Lower lobe of right lung (tissue), 2 donors: ENCODE measurements at regions not wholly inside any gene's neighbourhood (a gene's known extent, or its start where the extent isn't known, plus 50 kb on each side); places are given as distances from the start of the nearest gene placed in this dataset.

Source experiments
- ATAC-seq, 2 donors: fragments of 200-7000 bp; cut with Tn5 transposase; one replicate each; pipeline ENCODE4 v1.9.1; 2020 to 2022; ENCODE audit warnings: mild to moderate bottlenecking in 2 of 2, moderate library complexity in 2 of 2
- DNase-seq: peaks from one replicate; pipeline ENCODE4 v3.0.0-alpha.2; 2020
- H3K27ac ChIP-seq: fragments of 200-600 bp; one replicate; pipeline ENCODE4 v1.8.0; 2022
- H3K27me3 ChIP-seq: fragments of 200-600 bp; one replicate; pipeline ENCODE4 v1.8.0; 2022; ENCODE audit warnings: low read depth
- H3K36me3 ChIP-seq: fragments of 200-600 bp; one replicate; pipeline ENCODE4 v1.8.0; 2022; ENCODE audit warnings: mild to moderate bottlenecking
- H3K4me1 ChIP-seq: fragments of 200-600 bp; one replicate; pipeline ENCODE4 v1.8.0; 2022
- H3K4me3 ChIP-seq: fragments of 200-600 bp; one replicate; pipeline ENCODE4 v1.8.0; 2022; ENCODE audit warnings: mild to moderate bottlenecking
- H3K9me3 ChIP-seq: fragments of 200-600 bp; one replicate; pipeline ENCODE4 v1.8.0; 2022
- CTCF ChIP-seq: fragments of 200-600 bp; IDR thresholded peaks from one replicate; pipeline ENCODE4 v1.8.0; 2022; ENCODE audit warnings: antibody characterized with exemption, mild to moderate bottlenecking
- intact Hi-C: fragments of 100-400 bp; cut with DNase I; formaldehyde crosslinking; loops from one replicate; pipeline ENCODE4 v1.11.0; 2022
- donor health status: DM: no; HTN: yes; CAD: no; lungs with severe emphysema.

- DNase-seq (no peak), ATAC-seq (no peak)
- Histone ChIP-seq H3K36me3 (no peaks in the 10 kb centered on the region), H3K4me3 (no peak overlapping the region), H3K27me3 (no peaks in the 10 kb centered on the region), H3K9me3 (no peaks in the 10 kb centered on the region), H3K27ac (no peak overlapping the region), H3K4me1 (no peaks in the 10 kb centered on the region)
- TF ChIP-seq CTCF, result no peak
- intact Hi-C loops, result no loop called here
Observed at GRCh38 chr14:59087711-59088110, 100.8 kb upstream of the DAAM1 start.

DNA sequence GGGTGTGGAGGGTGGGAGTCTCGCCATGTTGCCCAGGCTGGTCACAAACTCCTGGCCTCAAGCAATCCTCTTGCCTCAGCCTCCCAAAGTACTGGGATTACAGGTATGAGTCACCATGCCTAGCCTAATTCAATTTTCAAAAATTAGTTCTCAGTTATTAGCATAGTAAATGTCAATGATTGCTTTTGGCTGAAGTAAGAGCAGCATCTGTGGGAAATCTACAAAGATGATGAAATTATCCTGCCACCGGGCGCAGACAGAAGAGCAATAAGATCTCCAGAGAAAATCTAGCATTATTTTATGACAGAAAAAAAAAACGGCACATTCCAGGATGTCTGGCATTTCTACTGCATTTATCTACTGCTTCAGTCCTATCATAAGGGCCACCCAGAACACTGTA is 97.9 kb upstream of the DAAM1 start:
- Histone ChIP-seq H3K27me3 (no peaks in the 10 kb centered on the region), H3K36me3 (no peaks in the 10 kb centered on the region), H3K4me1 (no peaks in the 10 kb centered on the region), H3K27ac (no peak overlapping the region), H3K9me3 (no peaks in the 10 kb centered on the region), H3K4me3 (no peak overlapping the region)
- intact Hi-C loops, result no loop called here
- DNase-seq (no peak), ATAC-seq (no peak)
- no peak for TF ChIP-seq CTCF

DNA sequence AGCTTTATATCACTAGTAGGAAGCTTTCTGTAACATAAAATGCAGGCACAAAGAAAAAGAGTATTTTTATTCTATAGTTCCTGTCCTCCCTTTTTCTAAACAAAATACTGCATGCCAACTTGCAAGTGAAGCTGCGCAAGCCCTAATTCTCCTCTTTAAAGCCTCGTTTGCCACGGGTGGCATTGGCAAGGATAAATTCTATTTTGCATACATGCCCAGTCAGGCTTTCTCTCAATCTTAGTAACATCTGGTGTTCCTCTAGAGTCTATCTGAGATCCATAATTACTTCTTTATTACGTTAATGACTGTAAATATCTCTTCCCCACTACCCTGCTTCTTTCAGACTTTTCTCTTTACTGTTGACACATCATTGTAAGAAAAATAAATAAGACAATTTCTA is 97.1 kb upstream of the DAAM1 start:
- H3K4me1 ChIP-seq, result no peaks in the 10 kb centered on the region
- H3K27ac ChIP-seq, result no peak overlapping the region
- ATAC-seq (no peak), DNase-seq (no peak)
- H3K27me3 ChIP-seq, result no peaks in the 10 kb centered on the region
- intact Hi-C loops, result no loop called here
- no peak for TF ChIP-seq CTCF
- H3K36me3 ChIP-seq, result no peaks in the 10 kb centered on the region
- no peaks in the 10 kb centered on the region for H3K9me3 ChIP-seq
- no peak overlapping the region for H3K4me3 ChIP-seq

DNA sequence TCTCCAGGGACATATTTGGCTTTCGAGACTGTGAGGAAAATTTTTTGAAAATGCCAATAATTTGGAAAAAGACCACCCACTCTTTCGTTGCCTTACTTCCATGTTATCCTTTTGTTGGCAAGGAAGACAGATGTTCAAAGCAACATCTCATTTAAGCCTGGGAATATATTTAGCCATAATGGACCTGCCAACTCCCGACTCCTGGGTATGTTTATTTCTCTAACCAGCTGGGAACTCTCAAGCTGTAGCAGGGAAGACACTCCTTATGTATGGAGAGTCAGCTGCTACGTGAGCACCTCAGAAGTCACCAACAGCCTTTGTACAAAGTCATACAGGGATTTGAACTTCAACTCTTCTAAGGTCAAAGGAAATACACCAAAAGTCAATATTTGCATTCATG is 96.5 kb upstream of the DAAM1 start:
- ATAC-seq (no peak), DNase-seq (no peak)
- intact Hi-C loops, result no loop called here
- Histone ChIP-seq H3K4me1 (no peaks in the 10 kb centered on the region), H3K9me3 (no peaks in the 10 kb centered on the region), H3K4me3 (no peak overlapping the region), H3K36me3 (no peaks in the 10 kb centered on the region), H3K27me3 (no peaks in the 10 kb centered on the region), H3K27ac (no peak overlapping the region)
- no peak for TF ChIP-seq CTCF

DNA sequence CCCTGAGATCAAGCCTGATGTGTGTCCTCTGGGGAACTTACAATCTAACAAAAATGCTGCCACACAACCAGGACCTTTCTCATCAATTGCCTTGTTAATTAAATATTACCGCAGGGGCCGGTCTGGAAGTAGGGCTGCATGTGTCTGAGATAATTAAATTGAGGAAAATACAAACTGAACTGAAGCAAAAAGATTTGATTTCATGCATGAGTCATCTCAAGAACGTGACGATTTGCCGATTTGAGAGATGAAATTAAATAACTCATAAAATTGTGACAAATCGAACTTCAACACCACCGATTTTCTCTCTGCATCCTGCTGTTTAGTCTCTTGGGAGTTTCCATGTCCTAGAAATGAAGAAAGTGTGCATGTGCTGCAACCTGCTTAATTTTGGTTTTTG is 94.6 kb upstream of the DAAM1 start:
- no peaks in the 10 kb centered on the region for H3K9me3 ChIP-seq
- intact Hi-C loops, result no loop called here
- H3K4me3 ChIP-seq, result no peak overlapping the region
- no peaks in the 10 kb centered on the region for H3K27me3 ChIP-seq
- H3K36me3 ChIP-seq, result no peaks in the 10 kb centered on the region
- DNase-seq (no peak), ATAC-seq (no peak)
- TF ChIP-seq CTCF, result no peak
- no peak overlapping the region for H3K27ac ChIP-seq
- no peaks in the 10 kb centered on the region for H3K4me1 ChIP-seq

DNA sequence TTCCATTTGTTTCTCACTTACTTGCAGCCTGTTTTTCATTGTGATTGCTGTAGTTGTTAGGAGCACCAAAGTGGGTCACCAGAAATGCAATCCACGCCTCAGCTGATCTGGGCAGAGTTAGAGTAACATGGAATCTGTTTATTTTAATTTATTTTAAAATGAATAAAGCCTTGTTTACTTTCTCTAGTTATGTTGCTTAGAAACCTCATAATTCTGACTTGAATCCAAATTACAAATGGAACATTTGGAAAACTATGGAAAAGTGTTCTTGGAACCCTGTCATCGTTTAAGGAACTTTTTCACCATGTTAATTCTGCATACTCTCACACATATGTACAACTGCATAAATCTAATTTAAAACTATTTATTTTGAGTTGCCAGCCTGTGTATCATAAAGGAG is 92.2 kb upstream of the DAAM1 start:
- Histone ChIP-seq H3K27me3 (no peaks in the 10 kb centered on the region), H3K4me1 (no peaks in the 10 kb centered on the region), H3K27ac (no peak overlapping the region), H3K36me3 (no peaks in the 10 kb centered on the region), H3K9me3 (no peaks in the 10 kb centered on the region), H3K4me3 (no peak overlapping the region)
- no peak for ATAC-seq
- intact Hi-C loops, result no loop called here
- no peak for DNase-seq
- TF ChIP-seq CTCF, result no peak
